ENCODE measurements at regions not wholly inside any gene's neighbourhood (a gene's known extent, or its start where the extent isn't known, plus 50 kb on each side); places are given as distances from the start of the nearest gene placed in this dataset.
"Not testable (repeated sequence)": the region's sequence is repeated elsewhere in the genome, so short reads cannot be mapped to it uniquely, and the experiment has no call there.

DNA sequence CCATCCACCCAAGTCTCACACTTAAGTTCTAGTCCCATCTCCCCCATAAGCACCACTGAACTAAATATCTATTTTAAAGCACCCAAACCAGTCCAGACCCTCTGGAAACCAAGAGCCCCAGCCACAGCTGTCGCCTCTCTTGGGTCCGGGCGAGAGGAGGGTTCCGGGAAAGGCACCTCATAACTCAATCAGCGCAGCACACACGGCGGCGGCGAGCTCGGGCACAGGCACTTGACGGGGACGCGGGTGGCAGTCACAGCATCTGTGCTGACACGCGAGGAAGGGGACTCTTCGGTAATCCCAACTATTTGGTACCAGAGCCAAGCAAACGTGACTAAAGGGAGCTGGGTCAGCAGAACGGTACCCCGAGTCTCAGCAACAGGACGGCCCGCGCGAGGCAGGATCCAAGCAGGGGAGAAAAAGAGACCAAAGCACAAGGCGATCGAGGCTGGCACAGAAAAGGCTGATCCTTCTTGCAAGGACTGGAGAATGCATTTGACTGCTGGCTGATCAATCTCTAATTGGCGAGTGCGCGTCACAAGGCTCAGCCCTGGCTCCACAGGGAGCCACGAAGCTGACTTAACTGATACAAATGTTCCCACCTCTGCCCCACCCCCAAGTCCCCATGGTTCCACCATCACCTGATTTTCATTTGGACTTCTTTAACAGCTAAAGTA lies 470.7 kb downstream of the PCDH19 start:
- TF ChIP-seq YY1 (IDR thresholded peaks at IDR 0.05; ENCODE audit: low read depth, low read length); BACH1 (IDR thresholded peaks at IDR 0.05; ENCODE audit: low read length); POLR2AphosphoS5 (IDR thresholded peaks at IDR 0.05; ENCODE audit: low read depth, low read length); EZH2 (IDR thresholded peaks at IDR 0.05; ENCODE audit: low read depth, low read length, severe bottlenecking): not testable (repeated sequence)
- TF ChIP-seq, protein P1, sequence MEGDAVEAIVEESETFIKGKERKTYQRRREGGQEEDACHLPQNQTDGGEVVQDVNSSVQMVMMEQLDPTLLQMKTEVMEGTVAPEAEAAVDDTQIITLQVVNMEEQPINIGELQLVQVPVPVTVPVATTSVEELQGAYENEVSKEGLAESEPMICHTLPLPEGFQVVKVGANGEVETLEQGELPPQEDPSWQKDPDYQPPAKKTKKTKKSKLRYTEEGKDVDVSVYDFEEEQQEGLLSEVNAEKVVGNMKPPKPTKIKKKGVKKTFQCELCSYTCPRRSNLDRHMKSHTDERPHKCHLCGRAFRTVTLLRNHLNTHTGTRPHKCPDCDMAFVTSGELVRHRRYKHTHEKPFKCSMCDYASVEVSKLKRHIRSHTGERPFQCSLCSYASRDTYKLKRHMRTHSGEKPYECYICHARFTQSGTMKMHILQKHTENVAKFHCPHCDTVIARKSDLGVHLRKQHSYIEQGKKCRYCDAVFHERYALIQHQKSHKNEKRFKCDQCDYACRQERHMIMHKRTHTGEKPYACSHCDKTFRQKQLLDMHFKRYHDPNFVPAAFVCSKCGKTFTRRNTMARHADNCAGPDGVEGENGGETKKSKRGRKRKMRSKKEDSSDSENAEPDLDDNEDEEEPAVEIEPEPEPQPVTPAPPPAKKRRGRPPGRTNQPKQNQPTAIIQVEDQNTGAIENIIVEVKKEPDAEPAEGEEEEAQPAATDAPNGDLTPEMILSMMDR (IDR thresholded peaks at IDR 0.05; ENCODE audit: control extremely low read depth in 1 of 3, insufficient read depth in 1 of 3, low read depth in 1 of 3, low read length in 3 of 3), result not testable (repeated sequence)
- TF ChIP-seq, protein P2, sequence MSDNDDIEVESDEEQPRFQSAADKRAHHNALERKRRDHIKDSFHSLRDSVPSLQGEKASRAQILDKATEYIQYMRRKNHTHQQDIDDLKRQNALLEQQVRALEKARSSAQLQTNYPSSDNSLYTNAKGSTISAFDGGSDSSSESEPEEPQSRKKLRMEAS (IDR thresholded peaks at IDR 0.05), result not testable (repeated sequence)
- TF ChIP-seq, protein P3, sequence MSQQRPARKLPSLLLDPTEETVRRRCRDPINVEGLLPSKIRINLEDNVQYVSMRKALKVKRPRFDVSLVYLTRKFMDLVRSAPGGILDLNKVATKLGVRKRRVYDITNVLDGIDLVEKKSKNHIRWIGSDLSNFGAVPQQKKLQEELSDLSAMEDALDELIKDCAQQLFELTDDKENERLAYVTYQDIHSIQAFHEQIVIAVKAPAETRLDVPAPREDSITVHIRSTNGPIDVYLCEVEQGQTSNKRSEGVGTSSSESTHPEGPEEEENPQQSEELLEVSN (IDR thresholded peaks at IDR 0.05), result not testable (repeated sequence)

All from H1 (cell line).